H1 (cell line): ENCODE measurements at regions not wholly inside any gene's neighbourhood (a gene's known extent, or its start where the extent isn't known, plus 50 kb on each side); places are given as distances from the start of the nearest gene placed in this dataset.

Experiments
- ATF3 ChIP-seq: IDR thresholded peaks from 2 replicates; pipeline ENCODE4 v1.6.1; 2011; ENCODE audit warnings: low read depth, mild to moderate bottlenecking, low read length; ENCODE audit not compliant: insufficient read depth
- BRCA1 ChIP-seq: IDR thresholded peaks from 2 replicates; pipeline ENCODE4 v1.6.1; 2012; ENCODE audit warnings: low read depth, low read length, improper control_type of control experiment
- CBX5 ChIP-seq: fragments of 300-800, 300-1000 bp; sonication (generic); IDR thresholded peaks from 2 replicates; pipeline ENCODE4 v1.7.1; 2016; ENCODE audit warnings: antibody characterized with exemption, low read length, low read depth
- CBX8 ChIP-seq: fragments of 300-800, 300-1000 bp; sonication (generic); IDR thresholded peaks from 2 replicates; pipeline ENCODE4 v1.7.1; 2016; ENCODE audit warnings: low read depth, low read length, borderline replicate concordance
- CTCF ChIP-seq, 3 experiments: IDR thresholded peaks; 1 replicate in 2 of 3; 2 replicates in 1 of 3; pipeline versions ENCODE4 v1.5.1 to v1.6.1; 2011; ENCODE audit warnings: low read length in 3 of 3, mild to moderate bottlenecking in 3 of 3, inconsistent platforms in 2 of 3, low read depth in 1 of 3, moderate library complexity in 1 of 3; ENCODE audit not compliant: insufficient read depth in 1 of 3; ENCODE audit errors: control extremely low read depth in 1 of 3
- EZH2 ChIP-seq: fragments of 200-600 bp; sonication (generic); IDR thresholded peaks from 2 replicates; pipeline ENCODE4 v1.7.1; 2012; ENCODE audit warnings: low read depth, mild to moderate bottlenecking, moderate library complexity, low read length, inconsistent platforms; ENCODE audit not compliant: severe bottlenecking
- FOSL1 ChIP-seq: IDR thresholded peaks from 2 replicates; pipeline ENCODE4 v1.6.1; 2011; ENCODE audit warnings: mild to moderate bottlenecking, low read depth, low read length, moderate library complexity; ENCODE audit not compliant: insufficient read depth
- POLR2A ChIP-seq, 2 experiments: IDR thresholded peaks; 1 replicate in 1 of 2; 2 replicates in 1 of 2; pipeline ENCODE4 v1.6.1; 2011; ENCODE audit warnings: low read depth in 2 of 2, low read length in 2 of 2, mild to moderate bottlenecking in 2 of 2; ENCODE audit errors: control extremely low read depth in 1 of 2
- POLR2AphosphoS5 ChIP-seq: IDR thresholded peaks from 2 replicates; pipeline ENCODE4 v1.6.1; 2011; ENCODE audit warnings: low read depth, low read length
- RFX5 ChIP-seq: IDR thresholded peaks from 2 replicates; pipeline ENCODE4 v1.6.1; 2011; ENCODE audit warnings: low read depth, low read length, improper control_type of control experiment, borderline replicate concordance
- SP1 ChIP-seq: IDR thresholded peaks from 2 replicates; pipeline ENCODE4 v1.6.1; 2011; ENCODE audit warnings: low read depth, low read length
- TBP ChIP-seq: IDR thresholded peaks from 2 replicates; pipeline ENCODE4 v1.6.1; 2011; ENCODE audit warnings: low read depth, low read length, improper control_type of control experiment
- TEAD4 ChIP-seq: IDR thresholded peaks from 2 replicates; pipeline ENCODE4 v1.6.1; 2012; ENCODE audit warnings: low read depth, low read length, inconsistent platforms, mixed read lengths
- TF ChIP-seq, protein P1 (sequence below): IDR thresholded peaks from 2 replicates; pipeline ENCODE4 v1.6.1; 2011; ENCODE audit warnings: low read length, improper control_type of control experiment

GRCh38 chr2:37827911-37828511 lies 97.1 kb upstream of the RMDN2 start:
- TF ChIP-seq ATF3 = no peak
- TF ChIP-seq CTCF (IDR thresholded peaks at IDR 0.05; ENCODE audit: control extremely low read depth in 1 of 3, insufficient read depth in 1 of 3, low read depth in 1 of 3, low read length in 3 of 3) = no peak
- TF ChIP-seq FOSL1 = no peak
- TF ChIP-seq BRCA1 = no peak
- TF ChIP-seq EZH2 = no peak
- TF ChIP-seq CBX5 = no peak
- TF ChIP-seq CBX8 = no peak
- no peak for TF ChIP-seq POLR2A (IDR thresholded peaks at IDR 0.05; ENCODE audit: control extremely low read depth in 1 of 2, low read depth in 2 of 2, low read length in 2 of 2)
- TF ChIP-seq RFX5 = no peak
- TF ChIP-seq POLR2AphosphoS5 = no peak
- TF ChIP-seq, protein P1, sequence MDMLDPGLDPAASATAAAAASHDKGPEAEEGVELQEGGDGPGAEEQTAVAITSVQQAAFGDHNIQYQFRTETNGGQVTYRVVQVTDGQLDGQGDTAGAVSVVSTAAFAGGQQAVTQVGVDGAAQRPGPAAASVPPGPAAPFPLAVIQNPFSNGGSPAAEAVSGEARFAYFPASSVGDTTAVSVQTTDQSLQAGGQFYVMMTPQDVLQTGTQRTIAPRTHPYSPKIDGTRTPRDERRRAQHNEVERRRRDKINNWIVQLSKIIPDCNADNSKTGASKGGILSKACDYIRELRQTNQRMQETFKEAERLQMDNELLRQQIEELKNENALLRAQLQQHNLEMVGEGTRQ = no peak
- no peak for TF ChIP-seq TEAD4
- TF ChIP-seq SP1 = no peak
- no peak for TF ChIP-seq TBP
